ENCODE measurements at regions not wholly inside any gene's neighbourhood (a gene's known extent, or its start where the extent isn't known, plus 50 kb on each side); places are given as distances from the start of the nearest gene placed in this dataset.

- no peaks in the 10 kb centered on the region for H3K36me3 ChIP-seq (ENCODE audit: control insufficient read depth, insufficient read depth, low read length)
- H3K4me1 ChIP-seq = no peaks in the 10 kb centered on the region
- H3K27ac ChIP-seq = no peak overlapping the region
- no peak overlapping the region for H3K4me2 ChIP-seq (ENCODE audit: low read length)
- TF ChIP-seq CTCF (IDR thresholded peaks at IDR 0.05) = no peak
- no peaks in the 10 kb centered on the region for H3K79me2 ChIP-seq
- no peak overlapping the region for H3K4me3 ChIP-seq (ENCODE audit: low read depth, low read length)
- no peak overlapping the region for H2AFZ ChIP-seq
- no peaks in the 10 kb centered on the region for H3K9me3 ChIP-seq (ENCODE audit: control insufficient read depth, low read length)
- H3K9ac ChIP-seq = no peak overlapping the region
- no peaks in the 10 kb centered on the region for H3K27me3 ChIP-seq (ENCODE audit: control insufficient read depth, insufficient read depth, low read length)
These were observed 204.0 kb downstream of the EDN1 start for GRCh38 chr6:12494161-12494560.

GRCh38 chr6:12501990-12502389 is 211.8 kb downstream of the EDN1 start:
- Histone ChIP-seq H2AFZ (no peak overlapping the region), H3K27ac (no peak overlapping the region), H3K9me3 (ENCODE audit: control insufficient read depth, low read length) (no peaks in the 10 kb centered on the region), H3K4me1 (no peaks in the 10 kb centered on the region), H3K27me3 (ENCODE audit: control insufficient read depth, insufficient read depth, low read length) (no peaks in the 10 kb centered on the region), H3K36me3 (ENCODE audit: control insufficient read depth, insufficient read depth, low read length) (no peaks in the 10 kb centered on the region), H3K9ac (no peak overlapping the region), H3K4me2 (ENCODE audit: low read length) (no peak overlapping the region), H3K79me2 (no peaks in the 10 kb centered on the region), H3K4me3 (ENCODE audit: low read depth, low read length) (no peak overlapping the region)
- no peak for TF ChIP-seq CTCF (IDR thresholded peaks at IDR 0.05)

- Histone ChIP-seq H3K4me1 (no peaks in the 10 kb centered on the region), H3K9me3 (ENCODE audit: control insufficient read depth, low read length) (no peaks in the 10 kb centered on the region), H3K79me2 (no peaks in the 10 kb centered on the region), H3K4me2 (ENCODE audit: low read length) (no peak overlapping the region), H3K36me3 (ENCODE audit: control insufficient read depth, insufficient read depth, low read length) (no peaks in the 10 kb centered on the region), H3K4me3 (ENCODE audit: low read depth, low read length) (no peak overlapping the region), H3K27me3 (ENCODE audit: control insufficient read depth, insufficient read depth, low read length) (no peaks in the 10 kb centered on the region), H2AFZ (no peak overlapping the region), H3K27ac (no peak overlapping the region), H3K9ac (no peak overlapping the region)
- no peak for TF ChIP-seq CTCF (IDR thresholded peaks at IDR 0.05)
These were observed 212.1 kb upstream of the PHACTR1 start for GRCh38 chr6:12504325-12504966.

GRCh38 chr6:12505486-12505885 is 211.1 kb upstream of the PHACTR1 start:
- no peak overlapping the region for H3K9ac ChIP-seq
- no peak for TF ChIP-seq CTCF (IDR thresholded peaks at IDR 0.05)
- no peaks in the 10 kb centered on the region for H3K27me3 ChIP-seq (ENCODE audit: control insufficient read depth, insufficient read depth, low read length)
- H3K27ac ChIP-seq = no peak overlapping the region
- H3K4me3 ChIP-seq (ENCODE audit: low read depth, low read length) = no peak overlapping the region
- H3K9me3 ChIP-seq (ENCODE audit: control insufficient read depth, low read length) = no peaks in the 10 kb centered on the region
- no peaks in the 10 kb centered on the region for H3K79me2 ChIP-seq
- no peak overlapping the region for H2AFZ ChIP-seq
- no peak overlapping the region for H3K4me2 ChIP-seq (ENCODE audit: low read length)
- H3K4me1 ChIP-seq = no peaks in the 10 kb centered on the region
- H3K36me3 ChIP-seq (ENCODE audit: control insufficient read depth, insufficient read depth, low read length) = no peaks in the 10 kb centered on the region

GRCh38 chr6:12506159-12506558 is 210.4 kb upstream of the PHACTR1 start:
- H3K4me2 ChIP-seq (ENCODE audit: low read length) = no peak overlapping the region
- no peaks in the 10 kb centered on the region for H3K36me3 ChIP-seq (ENCODE audit: control insufficient read depth, insufficient read depth, low read length)
- H3K9ac ChIP-seq = no peak overlapping the region
- no peaks in the 10 kb centered on the region for H3K9me3 ChIP-seq (ENCODE audit: control insufficient read depth, low read length)
- no peak overlapping the region for H3K4me3 ChIP-seq (ENCODE audit: low read depth, low read length)
- H3K27ac ChIP-seq = no peak overlapping the region
- no peak for TF ChIP-seq CTCF (IDR thresholded peaks at IDR 0.05)
- no peaks in the 10 kb centered on the region for H3K79me2 ChIP-seq
- H2AFZ ChIP-seq = no peak overlapping the region
- no peaks in the 10 kb centered on the region for H3K4me1 ChIP-seq
- H3K27me3 ChIP-seq (ENCODE audit: control insufficient read depth, insufficient read depth, low read length) = no peaks in the 10 kb centered on the region
